ENCODE measurements at regions not wholly inside any gene's neighbourhood (a gene's known extent, or its start where the extent isn't known, plus 50 kb on each side); places are given as distances from the start of the nearest gene placed in this dataset.

GRCh38 chr10:124329941-124330340, 88.8 kb downstream of the OAT start:
- Mint-ChIP-seq H3K9me3 (ENCODE audit: unreplicated experiment) (peaks cover 16% of the 10 kb centered on the region), H3K4me3 (ENCODE audit: unreplicated experiment) (no peak overlapping the region), H3K27ac (ENCODE audit: unreplicated experiment) (no peak overlapping the region), H3K36me3 (ENCODE audit: unreplicated experiment) (peaks cover 20% of the 10 kb centered on the region), H3K27me3 (ENCODE audit: unreplicated experiment) (peaks cover 14% of the 10 kb centered on the region), H3K4me1 (ENCODE audit: low read depth, unreplicated experiment) (no peaks in the 10 kb centered on the region)
- no peak for TF ChIP-seq CTCF (IDR thresholded peaks at IDR 0.05; ENCODE audit: partially characterized antibody, unreplicated experiment)
- no peak for DNase-seq

GRCh38 chr10:124329362-124329761, 89.4 kb downstream of the OAT start:
- Mint-ChIP-seq H3K9me3 (ENCODE audit: unreplicated experiment) (peaks cover 16% of the 10 kb centered on the region), H3K27ac (ENCODE audit: unreplicated experiment) (no peak overlapping the region), H3K36me3 (ENCODE audit: unreplicated experiment) (peaks cover 20% of the 10 kb centered on the region), H3K4me3 (ENCODE audit: unreplicated experiment) (no peak overlapping the region), H3K27me3 (ENCODE audit: unreplicated experiment) (peaks cover 14% of the 10 kb centered on the region), H3K4me1 (ENCODE audit: low read depth, unreplicated experiment) (no peaks in the 10 kb centered on the region)
- no peak for DNase-seq
- TF ChIP-seq CTCF (IDR thresholded peaks at IDR 0.05; ENCODE audit: partially characterized antibody, unreplicated experiment), result no peak

- Mint-ChIP-seq H3K27me3 (ENCODE audit: unreplicated experiment) (peaks cover 14% of the 10 kb centered on the region), H3K36me3 (ENCODE audit: unreplicated experiment) (peaks cover 20% of the 10 kb centered on the region), H3K4me1 (ENCODE audit: low read depth, unreplicated experiment) (peaks cover 3% of the 10 kb centered on the region), H3K4me3 (ENCODE audit: unreplicated experiment) (no peak overlapping the region), H3K27ac (ENCODE audit: unreplicated experiment) (no peak overlapping the region), H3K9me3 (ENCODE audit: unreplicated experiment) (peaks cover 15% of the 10 kb centered on the region)
- DNase-seq, result no peak
- no peak for TF ChIP-seq CTCF (IDR thresholded peaks at IDR 0.05; ENCODE audit: partially characterized antibody, unreplicated experiment)
Observed at GRCh38 chr10:124328477-124329220, 90.1 kb downstream of the OAT start.

GRCh38 chr10:124325998-124326636, 92.6 kb downstream of the OAT start:
- no peak overlapping the region for H3K4me3 Mint-ChIP-seq (ENCODE audit: unreplicated experiment)
- peaks cover 14% of the 10 kb centered on the region for H3K27me3 Mint-ChIP-seq (ENCODE audit: unreplicated experiment)
- no peak for TF ChIP-seq CTCF (IDR thresholded peaks at IDR 0.05; ENCODE audit: partially characterized antibody, unreplicated experiment)
- no peak for DNase-seq
- H3K4me1 Mint-ChIP-seq (ENCODE audit: low read depth, unreplicated experiment), result peaks cover 7% of the 10 kb centered on the region
- peaks cover 11% of the 10 kb centered on the region for H3K36me3 Mint-ChIP-seq (ENCODE audit: unreplicated experiment)
- no peak overlapping the region for H3K27ac Mint-ChIP-seq (ENCODE audit: unreplicated experiment)
- peaks cover 14% of the 10 kb centered on the region for H3K9me3 Mint-ChIP-seq (ENCODE audit: unreplicated experiment)

- no peak overlapping the region for H3K4me3 Mint-ChIP-seq (ENCODE audit: unreplicated experiment)
- H3K9me3 Mint-ChIP-seq (ENCODE audit: unreplicated experiment), result peaks cover 14% of the 10 kb centered on the region
- peaks cover 11% of the 10 kb centered on the region for H3K36me3 Mint-ChIP-seq (ENCODE audit: unreplicated experiment)
- peaks cover 12% of the 10 kb centered on the region for H3K27me3 Mint-ChIP-seq (ENCODE audit: unreplicated experiment)
- H3K4me1 Mint-ChIP-seq (ENCODE audit: low read depth, unreplicated experiment), result peaks cover 7% of the 10 kb centered on the region
- no peak for DNase-seq
- no peak overlapping the region for H3K27ac Mint-ChIP-seq (ENCODE audit: unreplicated experiment)
- no peak for TF ChIP-seq CTCF (IDR thresholded peaks at IDR 0.05; ENCODE audit: partially characterized antibody, unreplicated experiment)
Observed at GRCh38 chr10:124325633-124325914, 93.1 kb downstream of the OAT start.
